ENCODE measurements at regions not wholly inside any gene's neighbourhood (a gene's known extent, or its start where the extent isn't known, plus 50 kb on each side); places are given as distances from the start of the nearest gene placed in this dataset.

DNA sequence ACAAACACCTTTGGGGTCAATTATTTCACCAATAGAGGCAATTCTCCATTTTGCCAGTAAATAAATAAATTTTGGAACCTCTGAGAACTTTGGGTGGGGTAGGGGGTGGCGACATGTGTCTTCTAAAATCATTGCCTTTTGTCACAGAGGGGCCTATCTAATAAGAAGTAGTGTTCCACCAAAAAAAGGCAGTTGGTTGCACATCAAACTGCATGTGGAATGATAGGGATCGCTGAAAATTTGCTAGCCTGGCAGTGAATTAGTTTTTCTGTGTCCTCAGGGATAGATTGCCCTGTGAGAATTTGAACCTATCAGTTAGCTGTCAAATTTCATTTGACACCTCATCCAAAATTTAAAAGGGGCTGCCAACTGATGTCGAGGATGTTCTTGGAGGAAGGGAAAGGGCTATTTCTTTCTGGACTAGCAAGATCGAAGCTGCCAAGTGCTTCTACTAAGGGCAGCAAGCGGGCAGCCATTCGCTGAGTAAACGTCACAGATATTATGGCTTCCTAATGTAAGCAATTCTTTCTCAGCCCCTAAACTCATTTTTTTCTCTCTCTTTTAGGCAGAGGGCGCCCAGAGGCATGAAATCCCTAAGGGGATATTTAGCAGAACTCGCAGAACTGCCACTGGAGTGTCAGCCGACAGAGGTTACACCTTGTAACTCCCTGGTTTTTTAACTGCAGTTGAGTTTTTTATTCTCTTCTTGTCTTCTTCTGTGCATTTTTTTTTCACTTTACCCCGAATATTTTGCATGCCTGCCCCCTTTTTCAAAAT is 2208.1 kb upstream of the WWC1 start:
- Mint-ChIP-seq H3K9me3 (no peaks in the 10 kb centered on the region), H3K4me3 (no peak overlapping the region), H3K4me1 (peaks cover 32% of the 10 kb centered on the region), H3K27ac (no peak overlapping the region), H3K27me3 (ENCODE audit: insufficient read depth) (peaks cover 18% of the 10 kb centered on the region), H3K36me3 (ENCODE audit: low read depth) (no peaks in the 10 kb centered on the region)
- Histone ChIP-seq H3K36me3 (ENCODE audit: control insufficient read depth, insufficient read depth, low read length) (no peaks in the 10 kb centered on the region), H3K9ac (ENCODE audit: extremely low read depth, low read length, poor library complexity, severe bottlenecking) (no peak overlapping the region), H3K9me3 (ENCODE audit: control insufficient read depth, low read length) (no peaks in the 10 kb centered on the region), H3K27me3 (ENCODE audit: control insufficient read depth, insufficient read depth, low read length, poor library complexity, severe bottlenecking) (no peaks in the 10 kb centered on the region), H3K4me1 (ENCODE audit: control insufficient read depth, insufficient read depth, low read length) (no peaks in the 10 kb centered on the region), H3K4me3 (ENCODE audit: low read length) (no peak overlapping the region), H3K27ac (ENCODE audit: low read depth, low read length) (peak overlapping the region; percentile 19)
- WGBS, 2 experiments (ENCODE audit: insufficient coverage in 1 of 2, insufficient read length in 1 of 2), result 63 to 72% methylated on average over 7 to 11 of the region's 11 CpGs
- peak; percentile 15 for TF ChIP-seq CTCF (conservative IDR thresholded peaks at IDR 0.05)
- DNase-seq, result no peak

GRCh38 chr5:166086568-166086967 is 2204.9 kb upstream of the WWC1 start:
- Mint-ChIP-seq H3K9me3 (no peaks in the 10 kb centered on the region), H3K36me3 (ENCODE audit: low read depth) (no peaks in the 10 kb centered on the region), H3K4me3 (no peak overlapping the region), H3K27ac (no peak overlapping the region), H3K27me3 (ENCODE audit: insufficient read depth) (peaks cover 18% of the 10 kb centered on the region), H3K4me1 (peaks cover 35% of the 10 kb centered on the region)
- Histone ChIP-seq H3K9ac (ENCODE audit: extremely low read depth, low read length, poor library complexity, severe bottlenecking) (no peak overlapping the region), H3K36me3 (ENCODE audit: control insufficient read depth, insufficient read depth, low read length) (no peaks in the 10 kb centered on the region), H3K4me3 (ENCODE audit: low read length) (no peak overlapping the region), H3K4me1 (ENCODE audit: control insufficient read depth, insufficient read depth, low read length) (no peaks in the 10 kb centered on the region), H3K27me3 (ENCODE audit: control insufficient read depth, insufficient read depth, low read length, poor library complexity, severe bottlenecking) (no peaks in the 10 kb centered on the region), H3K9me3 (ENCODE audit: control insufficient read depth, low read length) (no peaks in the 10 kb centered on the region), H3K27ac (ENCODE audit: low read depth, low read length) (no peak overlapping the region)
- no peak for DNase-seq
- TF ChIP-seq CTCF (conservative IDR thresholded peaks at IDR 0.05), result no peak
- 89 to 93% methylated on average over 2 of the region's 2 CpGs for WGBS, 2 experiments (ENCODE audit: insufficient coverage in 1 of 2, insufficient read length in 1 of 2)

DNA sequence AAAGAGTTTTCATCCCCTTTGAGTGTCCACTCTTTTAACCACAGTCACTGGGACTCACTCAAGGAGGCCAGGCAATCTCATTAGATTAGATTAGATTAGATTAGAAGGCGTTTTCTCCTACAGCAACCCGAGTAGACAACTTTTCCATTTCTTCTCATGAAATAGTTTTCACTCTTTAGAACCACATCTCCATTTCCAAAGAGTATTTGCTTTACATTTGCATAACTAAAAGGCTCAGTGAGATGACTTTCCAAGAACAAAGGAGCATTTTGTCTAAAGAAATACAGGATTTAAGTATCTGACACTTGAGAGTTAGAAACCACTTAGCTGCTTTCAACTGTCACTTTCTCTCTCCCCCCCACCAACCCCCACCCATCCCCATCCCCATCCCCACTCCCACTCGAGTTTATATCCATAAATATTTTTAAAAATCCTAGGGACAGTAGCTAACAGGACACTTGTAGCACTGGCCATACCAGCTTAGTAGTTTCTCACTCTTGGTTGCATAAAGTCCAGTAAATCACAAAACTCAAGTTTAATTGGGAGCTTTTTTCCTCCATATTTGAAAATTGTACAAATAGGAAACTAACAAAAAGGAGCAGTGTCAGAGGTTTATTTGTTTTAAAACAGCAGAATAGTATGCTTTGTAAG is 2202.9 kb upstream of the WWC1 start:
- no peak overlapping the region for H3K9ac ChIP-seq (ENCODE audit: extremely low read depth, low read length, poor library complexity, severe bottlenecking)
- no peak overlapping the region for H3K4me3 Mint-ChIP-seq
- peaks cover 20% of the 10 kb centered on the region for H3K27me3 Mint-ChIP-seq (ENCODE audit: insufficient read depth)
- H3K4me3 ChIP-seq (ENCODE audit: low read length), result no peak overlapping the region
- peaks cover 12% of the 10 kb centered on the region for H3K9me3 Mint-ChIP-seq
- H3K36me3 Mint-ChIP-seq (ENCODE audit: low read depth), result no peaks in the 10 kb centered on the region
- no peak overlapping the region for H3K27ac Mint-ChIP-seq
- TF ChIP-seq CTCF (conservative IDR thresholded peaks at IDR 0.05), result no peak
- WGBS, 2 experiments (ENCODE audit: insufficient coverage in 1 of 2, insufficient read length in 1 of 2), result 2% methylated on average over 3 of the region's 3 CpGs; no CpG with 5 or more reads in 1 of the 2 experiments
- H3K36me3 ChIP-seq (ENCODE audit: control insufficient read depth, insufficient read depth, low read length), result no peaks in the 10 kb centered on the region
- H3K27ac ChIP-seq (ENCODE audit: low read depth, low read length), result no peak overlapping the region
- no peaks in the 10 kb centered on the region for H3K27me3 ChIP-seq (ENCODE audit: control insufficient read depth, insufficient read depth, low read length, poor library complexity, severe bottlenecking)
- no peaks in the 10 kb centered on the region for H3K9me3 ChIP-seq (ENCODE audit: control insufficient read depth, low read length)
- H3K4me1 ChIP-seq (ENCODE audit: control insufficient read depth, insufficient read depth, low read length), result no peaks in the 10 kb centered on the region
- DNase-seq, result no peak
- H3K4me1 Mint-ChIP-seq, result peaks cover 31% of the 10 kb centered on the region

Data from endodermal cell (in vitro differentiated cells).